ENCODE measurements at regions not wholly inside any gene's neighbourhood (a gene's known extent, or its start where the extent isn't known, plus 50 kb on each side); places are given as distances from the start of the nearest gene placed in this dataset.

DNA sequence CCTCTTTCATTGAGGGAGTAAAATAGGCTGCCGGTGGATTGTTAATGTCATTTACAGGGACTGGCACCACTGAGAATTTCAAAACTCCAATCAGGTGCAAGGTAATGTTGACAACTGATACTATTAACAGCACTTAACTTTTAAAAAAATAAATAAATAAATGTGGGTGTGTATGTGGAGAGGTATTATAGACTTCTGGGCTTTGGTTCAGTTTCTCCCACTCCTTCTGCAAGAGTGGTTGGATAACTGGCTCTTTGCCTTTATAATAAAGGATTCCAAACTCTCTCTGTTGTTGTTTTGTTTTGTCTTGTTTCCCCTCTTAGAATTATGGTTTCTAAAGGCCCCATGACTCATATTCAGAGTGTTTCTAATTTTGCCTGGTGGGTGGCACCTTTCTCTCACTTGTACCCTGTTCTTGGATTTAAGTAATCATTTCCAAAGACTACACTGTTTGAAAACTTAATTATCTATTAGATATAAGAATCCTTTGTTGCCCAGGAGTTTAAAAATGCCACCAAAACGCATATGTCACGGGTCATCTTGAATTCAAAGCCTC lies 151.6 kb upstream of the ARID2 start:
- no peak overlapping the region for H3K27ac ChIP-seq (replicated peaks)
- no peaks in the 10 kb centered on the region for H3K27me3 ChIP-seq (ENCODE audit: insufficient read depth, poor library complexity, severe bottlenecking)
- no peak for TF ChIP-seq POLR2AphosphoS5 (IDR thresholded peaks at IDR 0.05; ENCODE audit: low read depth)
- TF ChIP-seq SPI1 (IDR thresholded peaks at IDR 0.05; ENCODE audit: borderline replicate concordance, low read depth) = no peak
- TF ChIP-seq GABPA (IDR thresholded peaks at IDR 0.05; ENCODE audit: low read depth) = no peak
- TF ChIP-seq, protein P1, sequence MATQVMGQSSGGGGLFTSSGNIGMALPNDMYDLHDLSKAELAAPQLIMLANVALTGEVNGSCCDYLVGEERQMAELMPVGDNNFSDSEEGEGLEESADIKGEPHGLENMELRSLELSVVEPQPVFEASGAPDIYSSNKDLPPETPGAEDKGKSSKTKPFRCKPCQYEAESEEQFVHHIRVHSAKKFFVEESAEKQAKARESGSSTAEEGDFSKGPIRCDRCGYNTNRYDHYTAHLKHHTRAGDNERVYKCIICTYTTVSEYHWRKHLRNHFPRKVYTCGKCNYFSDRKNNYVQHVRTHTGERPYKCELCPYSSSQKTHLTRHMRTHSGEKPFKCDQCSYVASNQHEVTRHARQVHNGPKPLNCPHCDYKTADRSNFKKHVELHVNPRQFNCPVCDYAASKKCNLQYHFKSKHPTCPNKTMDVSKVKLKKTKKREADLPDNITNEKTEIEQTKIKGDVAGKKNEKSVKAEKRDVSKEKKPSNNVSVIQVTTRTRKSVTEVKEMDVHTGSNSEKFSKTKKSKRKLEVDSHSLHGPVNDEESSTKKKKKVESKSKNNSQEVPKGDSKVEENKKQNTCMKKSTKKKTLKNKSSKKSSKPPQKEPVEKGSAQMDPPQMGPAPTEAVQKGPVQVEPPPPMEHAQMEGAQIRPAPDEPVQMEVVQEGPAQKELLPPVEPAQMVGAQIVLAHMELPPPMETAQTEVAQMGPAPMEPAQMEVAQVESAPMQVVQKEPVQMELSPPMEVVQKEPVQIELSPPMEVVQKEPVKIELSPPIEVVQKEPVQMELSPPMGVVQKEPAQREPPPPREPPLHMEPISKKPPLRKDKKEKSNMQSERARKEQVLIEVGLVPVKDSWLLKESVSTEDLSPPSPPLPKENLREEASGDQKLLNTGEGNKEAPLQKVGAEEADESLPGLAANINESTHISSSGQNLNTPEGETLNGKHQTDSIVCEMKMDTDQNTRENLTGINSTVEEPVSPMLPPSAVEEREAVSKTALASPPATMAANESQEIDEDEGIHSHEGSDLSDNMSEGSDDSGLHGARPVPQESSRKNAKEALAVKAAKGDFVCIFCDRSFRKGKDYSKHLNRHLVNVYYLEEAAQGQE (IDR thresholded peaks at IDR 0.05; ENCODE audit: insufficient replicate concordance, low read depth) = no peak
- TF ChIP-seq, protein P2, sequence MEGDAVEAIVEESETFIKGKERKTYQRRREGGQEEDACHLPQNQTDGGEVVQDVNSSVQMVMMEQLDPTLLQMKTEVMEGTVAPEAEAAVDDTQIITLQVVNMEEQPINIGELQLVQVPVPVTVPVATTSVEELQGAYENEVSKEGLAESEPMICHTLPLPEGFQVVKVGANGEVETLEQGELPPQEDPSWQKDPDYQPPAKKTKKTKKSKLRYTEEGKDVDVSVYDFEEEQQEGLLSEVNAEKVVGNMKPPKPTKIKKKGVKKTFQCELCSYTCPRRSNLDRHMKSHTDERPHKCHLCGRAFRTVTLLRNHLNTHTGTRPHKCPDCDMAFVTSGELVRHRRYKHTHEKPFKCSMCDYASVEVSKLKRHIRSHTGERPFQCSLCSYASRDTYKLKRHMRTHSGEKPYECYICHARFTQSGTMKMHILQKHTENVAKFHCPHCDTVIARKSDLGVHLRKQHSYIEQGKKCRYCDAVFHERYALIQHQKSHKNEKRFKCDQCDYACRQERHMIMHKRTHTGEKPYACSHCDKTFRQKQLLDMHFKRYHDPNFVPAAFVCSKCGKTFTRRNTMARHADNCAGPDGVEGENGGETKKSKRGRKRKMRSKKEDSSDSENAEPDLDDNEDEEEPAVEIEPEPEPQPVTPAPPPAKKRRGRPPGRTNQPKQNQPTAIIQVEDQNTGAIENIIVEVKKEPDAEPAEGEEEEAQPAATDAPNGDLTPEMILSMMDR (IDR thresholded peaks at IDR 0.05; ENCODE audit: insufficient read depth, low read length) = no peak
- H3K4me3 ChIP-seq (replicated peaks; ENCODE audit: insufficient read depth, low read length) = no peak overlapping the region
- no peak for DNase-seq (ENCODE audit: low read depth in 1 of 2, low spot score in 1 of 2)

- DNase-seq (ENCODE audit: low read depth in 1 of 2, low spot score in 1 of 2) = no peak
- no peak overlapping the region for H3K4me3 ChIP-seq (replicated peaks; ENCODE audit: insufficient read depth, low read length)
- H3K27me3 ChIP-seq (ENCODE audit: insufficient read depth, poor library complexity, severe bottlenecking) = no peaks in the 10 kb centered on the region
- H3K27ac ChIP-seq (replicated peaks) = no peak overlapping the region
- TF ChIP-seq, protein P2 (IDR thresholded peaks at IDR 0.05; ENCODE audit: insufficient read depth, low read length) = no peak
- peak; percentile 60; the same call in 1 of the 2 replicates for TF ChIP-seq SPI1 (IDR thresholded peaks at IDR 0.05; ENCODE audit: borderline replicate concordance, low read depth)
Measured at GRCh38 chr12:45580356-45580969, 149.0 kb upstream of the ARID2 start.

DNA sequence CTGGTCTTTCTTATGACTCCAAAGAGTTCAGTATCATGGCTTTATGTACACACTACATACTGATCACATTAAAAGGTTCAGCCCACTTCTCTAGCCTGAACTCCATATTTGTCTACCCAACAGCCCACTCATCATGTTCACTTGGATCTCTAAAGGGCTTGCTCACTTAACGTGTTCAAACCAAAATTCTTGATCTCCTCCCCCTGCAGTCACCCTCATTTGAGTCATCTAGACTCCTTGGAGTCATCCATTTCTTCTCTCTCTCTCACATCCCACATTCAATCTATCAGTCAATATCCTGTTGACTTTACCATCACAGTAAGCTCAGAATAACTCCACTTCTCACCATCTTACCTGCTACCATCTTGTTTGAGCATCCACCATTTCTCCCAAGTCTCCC lies 148.4 kb upstream of the ARID2 start:
- H3K27me3 ChIP-seq (ENCODE audit: insufficient read depth, poor library complexity, severe bottlenecking) = no peaks in the 10 kb centered on the region
- no peak overlapping the region for H3K27ac ChIP-seq (replicated peaks)
- no peak overlapping the region for H3K4me3 ChIP-seq (replicated peaks; ENCODE audit: insufficient read depth, low read length)
- DNase-seq (ENCODE audit: low read depth in 1 of 2, low spot score in 1 of 2) = no peak
- TF ChIP-seq, protein P2 (IDR thresholded peaks at IDR 0.05; ENCODE audit: insufficient read depth, low read length) = no peak
- TF ChIP-seq SPI1 (IDR thresholded peaks at IDR 0.05; ENCODE audit: borderline replicate concordance, low read depth) (no peak), POLR2AphosphoS5 (IDR thresholded peaks at IDR 0.05; ENCODE audit: low read depth) (no peak), GABPA (IDR thresholded peaks at IDR 0.05; ENCODE audit: low read depth) (no peak)
- TF ChIP-seq, protein P1 (IDR thresholded peaks at IDR 0.05; ENCODE audit: insufficient replicate concordance, low read depth) = no peak

GRCh38 chr12:45582536-45582935 lies 147.0 kb upstream of the ARID2 start:
- Histone ChIP-seq H3K4me3 (replicated peaks; ENCODE audit: insufficient read depth, low read length) (no peak overlapping the region), H3K27me3 (ENCODE audit: insufficient read depth, poor library complexity, severe bottlenecking) (no peaks in the 10 kb centered on the region), H3K27ac (replicated peaks) (no peak overlapping the region)
- no peak for DNase-seq (ENCODE audit: low read depth in 1 of 2, low spot score in 1 of 2)
- no peak for TF ChIP-seq POLR2AphosphoS5 (IDR thresholded peaks at IDR 0.05; ENCODE audit: low read depth)
- TF ChIP-seq, protein P1 (IDR thresholded peaks at IDR 0.05; ENCODE audit: insufficient replicate concordance, low read depth) = no peak
- TF ChIP-seq GABPA (IDR thresholded peaks at IDR 0.05; ENCODE audit: low read depth) = no peak
- no peak for TF ChIP-seq SPI1 (IDR thresholded peaks at IDR 0.05; ENCODE audit: borderline replicate concordance, low read depth)
- TF ChIP-seq, protein P2 (IDR thresholded peaks at IDR 0.05; ENCODE audit: insufficient read depth, low read length) = no peak

Data from HL-60 (cell line).